ENCODE measurements at regions not wholly inside any gene's neighbourhood (a gene's known extent, or its start where the extent isn't known, plus 50 kb on each side); places are given as distances from the start of the nearest gene placed in this dataset.
A peak's percentile ranks its signal among the peaks of the same experiment; 100 is the strongest.

GRCh38 chr6:22145823-22146677, 150.8 kb downstream of the PRL start:
- H3K9me3 Mint-ChIP-seq: no peaks in the 10 kb centered on the region
- no peaks in the 10 kb centered on the region for H3K36me3 Mint-ChIP-seq
- no peak overlapping the region for H3K4me3 Mint-ChIP-seq
- DNase-seq: no peak
- peaks cover 37% of the 10 kb centered on the region for H3K27me3 Mint-ChIP-seq
- no peak overlapping the region for H3K27ac Mint-ChIP-seq
- H3K4me1 Mint-ChIP-seq: peaks cover 22% of the 10 kb centered on the region
- CTCF ChIA-PET: no interaction called here

GRCh38 chr6:22146678-22146930, 150.2 kb downstream of the PRL start:
- peaks cover 37% of the 10 kb centered on the region for H3K27me3 Mint-ChIP-seq

DNA sequence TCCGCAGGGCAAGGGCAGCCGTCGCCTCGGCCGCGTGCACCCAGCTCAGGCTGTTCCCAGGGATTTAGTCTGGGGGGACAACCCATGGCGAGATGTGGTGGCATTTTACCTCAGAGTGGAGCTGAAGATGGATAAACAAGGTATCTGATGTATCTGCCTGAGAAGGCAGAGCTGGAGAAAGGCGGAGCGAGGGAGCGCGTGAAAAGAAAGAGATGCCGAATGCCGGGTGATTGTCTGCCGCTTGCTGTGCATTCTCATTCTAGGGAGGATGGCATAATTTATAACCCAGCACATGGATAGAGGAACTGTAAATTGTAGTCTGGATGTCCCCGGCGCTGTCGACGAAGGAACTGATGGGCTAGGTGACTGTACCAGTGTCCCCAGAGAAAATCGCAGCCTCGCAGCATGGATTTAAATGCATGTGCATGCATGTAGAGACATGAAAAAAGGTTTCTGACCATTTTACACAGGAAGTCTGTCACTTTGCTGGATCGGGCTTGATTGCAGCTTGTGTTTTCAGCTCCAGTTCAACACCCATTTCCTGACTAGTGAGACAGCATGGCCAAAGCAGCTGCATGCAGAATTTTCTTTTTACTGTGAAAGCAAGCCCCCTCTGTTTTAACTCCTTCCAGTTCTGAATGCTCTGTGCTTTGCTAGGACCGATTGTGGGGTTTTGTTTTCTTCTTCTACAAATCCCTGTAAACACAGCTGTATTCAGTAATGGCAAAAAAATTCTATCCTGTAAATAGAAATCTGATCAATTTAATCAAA, 149.7 kb downstream of the PRL start:
- CTCF ChIA-PET: interaction anchor here (1.0 kb wide), 1 partner anchor 1583 kb away, joined by 4 read pairs; no protein-coding TSS in a partner anchor
- Mint-ChIP-seq H3K36me3 (no peaks in the 10 kb centered on the region), H3K27me3 (peaks cover 37% of the 10 kb centered on the region), H3K4me1 (peaks cover 22% of the 10 kb centered on the region), H3K9me3 (no peaks in the 10 kb centered on the region), H3K27ac (no peak overlapping the region), H3K4me3 (peak overlapping the region; percentile 58)
- peak; percentile 20 for DNase-seq

More at GRCh38 chr6:22146678-22146930, 150.2 kb downstream of the PRL start:
- peaks cover 22% of the 10 kb centered on the region for H3K4me1 Mint-ChIP-seq
- CTCF ChIA-PET: no interaction called here
- no peaks in the 10 kb centered on the region for H3K9me3 Mint-ChIP-seq
- H3K27ac Mint-ChIP-seq: no peak overlapping the region
- no peaks in the 10 kb centered on the region for H3K36me3 Mint-ChIP-seq
- H3K4me3 Mint-ChIP-seq: peak overlapping the region; percentile 58
- no peak for DNase-seq

GRCh38 chr6:22147921-22148776, 148.7 kb downstream of the PRL start:
- Mint-ChIP-seq H3K4me1 (peaks cover 22% of the 10 kb centered on the region), H3K27me3 (peaks cover 37% of the 10 kb centered on the region), H3K4me3 (no peak overlapping the region), H3K27ac (peak overlapping the region; percentile 35), H3K36me3 (no peaks in the 10 kb centered on the region), H3K9me3 (no peaks in the 10 kb centered on the region)
- DNase-seq: no peak
- CTCF ChIA-PET: interaction anchor here (1.0 kb wide), 1 partner anchor 1584 kb away, joined by 4 read pairs; no protein-coding TSS in a partner anchor

- Mint-ChIP-seq H3K4me1 (peaks cover 22% of the 10 kb centered on the region), H3K27ac (no peak overlapping the region), H3K4me3 (no peak overlapping the region), H3K27me3 (peaks cover 37% of the 10 kb centered on the region), H3K36me3 (no peaks in the 10 kb centered on the region), H3K9me3 (no peaks in the 10 kb centered on the region)
- CTCF ChIA-PET: no interaction called here
- no peak for DNase-seq
Measured at GRCh38 chr6:22149096-22149495, 147.7 kb downstream of the PRL start.

DNA sequence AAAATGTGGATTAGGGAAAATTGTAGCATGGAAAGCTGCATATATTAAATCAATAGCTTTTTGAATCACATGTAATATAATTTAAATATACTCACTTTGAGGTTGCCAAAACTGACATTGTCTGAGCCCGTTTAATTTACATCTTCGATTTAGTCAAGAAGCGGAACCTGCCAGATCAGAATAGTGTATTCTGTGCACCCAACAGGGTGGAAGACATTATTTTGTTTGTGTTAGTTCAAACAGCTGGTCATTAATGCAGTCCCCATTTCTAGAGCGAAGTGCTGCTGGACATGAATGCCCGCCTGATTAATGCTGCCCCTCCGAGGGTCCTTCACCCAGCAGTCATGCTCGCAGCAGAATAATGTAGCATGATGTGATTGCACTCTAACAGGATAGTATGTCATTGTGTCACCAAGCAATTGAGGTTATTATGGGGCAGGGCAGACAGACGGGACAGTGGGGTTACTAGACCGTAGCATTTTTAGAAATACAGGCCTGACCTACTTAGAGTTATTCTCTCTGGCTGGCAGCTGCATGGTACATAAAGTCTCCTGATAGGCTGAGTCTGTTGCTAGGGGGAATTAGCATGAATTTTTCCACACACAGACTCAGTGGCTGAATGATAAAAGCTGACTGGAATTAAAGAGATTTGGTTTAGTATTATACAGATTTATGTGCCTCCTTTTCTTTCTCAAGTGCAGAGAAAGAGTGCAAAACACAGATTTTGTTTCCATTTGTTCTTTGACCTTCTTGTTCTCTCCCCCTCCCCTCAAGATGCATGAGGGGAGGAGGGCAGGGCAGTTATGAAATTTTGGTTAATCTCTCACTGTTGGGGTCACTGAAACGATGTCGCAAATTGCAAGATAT, 147.1 kb downstream of the PRL start:
- peaks cover 22% of the 10 kb centered on the region for H3K4me1 Mint-ChIP-seq
- no peaks in the 10 kb centered on the region for H3K9me3 Mint-ChIP-seq
- H3K36me3 Mint-ChIP-seq: no peaks in the 10 kb centered on the region
- peaks cover 34% of the 10 kb centered on the region for H3K27me3 Mint-ChIP-seq
- H3K4me3 Mint-ChIP-seq: no peak overlapping the region
- CTCF ChIA-PET: no interaction called here
- no peak for DNase-seq
- H3K27ac Mint-ChIP-seq: no peak overlapping the region

- no peak overlapping the region for H3K4me3 Mint-ChIP-seq
- H3K27ac Mint-ChIP-seq: no peak overlapping the region
- H3K36me3 Mint-ChIP-seq: no peaks in the 10 kb centered on the region
- H3K4me1 Mint-ChIP-seq: peaks cover 22% of the 10 kb centered on the region
- H3K9me3 Mint-ChIP-seq: no peaks in the 10 kb centered on the region
- CTCF ChIA-PET: no interaction called here
- DNase-seq: no peak
- peaks cover 31% of the 10 kb centered on the region for H3K27me3 Mint-ChIP-seq
Measured at GRCh38 chr6:22150368-22151035, 146.3 kb downstream of the PRL start.

GRCh38 chr6:22151892-22152291, 144.9 kb downstream of the PRL start:
- CTCF ChIA-PET: no interaction called here
- no peaks in the 10 kb centered on the region for H3K9me3 Mint-ChIP-seq
- peaks cover 20% of the 10 kb centered on the region for H3K27me3 Mint-ChIP-seq
- H3K4me1 Mint-ChIP-seq: peaks cover 18% of the 10 kb centered on the region
- H3K4me3 Mint-ChIP-seq: no peak overlapping the region
- no peaks in the 10 kb centered on the region for H3K36me3 Mint-ChIP-seq
- no peak for DNase-seq
- H3K27ac Mint-ChIP-seq: no peak overlapping the region

DNA sequence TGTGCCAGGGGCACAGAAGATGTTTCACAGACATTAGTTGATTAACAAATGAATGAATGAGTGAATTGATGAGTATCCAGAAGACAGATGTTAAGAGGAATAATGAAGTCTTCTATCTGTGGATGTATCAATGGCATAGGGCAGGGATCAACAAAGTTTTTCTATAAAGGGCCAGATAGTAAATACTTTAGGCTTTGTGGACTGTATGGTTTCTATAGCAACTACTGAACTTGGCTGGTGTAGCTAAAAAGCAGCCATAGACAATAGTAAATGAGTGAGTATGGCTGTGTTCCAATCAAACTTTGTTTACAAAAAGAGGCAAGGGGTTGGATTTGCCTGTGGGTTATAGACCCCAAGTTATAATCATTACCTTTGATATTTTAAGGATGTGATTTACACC, 144.0 kb downstream of the PRL start:
- H3K9me3 Mint-ChIP-seq: no peaks in the 10 kb centered on the region
- H3K4me3 Mint-ChIP-seq: no peak overlapping the region
- no peak for DNase-seq
- CTCF ChIA-PET: no interaction called here
- peaks cover 10% of the 10 kb centered on the region for H3K27me3 Mint-ChIP-seq
- H3K36me3 Mint-ChIP-seq: no peaks in the 10 kb centered on the region
- no peak overlapping the region for H3K27ac Mint-ChIP-seq
- peaks cover 8% of the 10 kb centered on the region for H3K4me1 Mint-ChIP-seq

GRCh38 chr6:22153384-22154158, 143.3 kb downstream of the PRL start:
- H3K4me1 Mint-ChIP-seq: peaks cover under 1% of the 10 kb centered on the region
- H3K27me3 Mint-ChIP-seq: peaks cover 4% of the 10 kb centered on the region
- DNase-seq: no peak
- H3K9me3 Mint-ChIP-seq: no peaks in the 10 kb centered on the region
- H3K4me3 Mint-ChIP-seq: no peak overlapping the region
- CTCF ChIA-PET: no interaction called here
- no peaks in the 10 kb centered on the region for H3K36me3 Mint-ChIP-seq
- H3K27ac Mint-ChIP-seq: no peak overlapping the region

DNA sequence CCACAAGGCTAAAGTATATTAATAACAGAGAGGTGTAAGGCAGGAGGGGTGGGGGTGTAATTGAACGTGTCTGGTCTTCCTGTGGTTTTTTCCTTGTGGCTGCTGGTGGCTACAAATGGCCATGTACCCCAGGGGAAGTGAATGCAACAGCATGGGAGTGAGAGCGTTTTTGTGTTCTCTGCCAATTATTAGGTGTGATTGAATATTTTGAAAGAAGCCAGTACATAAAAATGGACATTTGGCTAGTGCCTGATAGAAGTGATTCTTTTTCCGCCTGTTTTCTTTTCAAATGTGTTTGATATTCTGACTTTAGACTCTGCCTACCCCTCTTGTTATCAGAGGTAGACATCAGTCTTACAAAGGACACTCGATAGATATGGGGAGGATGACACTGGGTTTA, 141.3 kb downstream of the PRL start:
- Mint-ChIP-seq H3K36me3 (no peaks in the 10 kb centered on the region), H3K4me1 (no peaks in the 10 kb centered on the region), H3K9me3 (no peaks in the 10 kb centered on the region), H3K27ac (no peak overlapping the region), H3K27me3 (no peaks in the 10 kb centered on the region), H3K4me3 (no peak overlapping the region)
- CTCF ChIA-PET: no interaction called here
- DNase-seq: no peak

GRCh38 chr6:22157233-22157632, 139.6 kb downstream of the PRL start:
- Mint-ChIP-seq H3K27ac (no peak overlapping the region), H3K36me3 (no peaks in the 10 kb centered on the region), H3K27me3 (no peaks in the 10 kb centered on the region), H3K4me3 (no peak overlapping the region), H3K4me1 (no peaks in the 10 kb centered on the region), H3K9me3 (no peaks in the 10 kb centered on the region)
- CTCF ChIA-PET: no interaction called here
- DNase-seq: no peak

GRCh38 chr6:22164236-22164635, 132.6 kb downstream of the PRL start:
- CTCF ChIA-PET: no interaction called here
- H3K36me3 Mint-ChIP-seq: no peaks in the 10 kb centered on the region
- H3K27ac Mint-ChIP-seq: no peak overlapping the region
- no peak for DNase-seq
- H3K4me1 Mint-ChIP-seq: no peaks in the 10 kb centered on the region
- H3K9me3 Mint-ChIP-seq: no peaks in the 10 kb centered on the region
- H3K27me3 Mint-ChIP-seq: no peaks in the 10 kb centered on the region
- H3K4me3 Mint-ChIP-seq: no peak overlapping the region

Measured in activated naive CD4-positive, alpha-beta T cell treated with anti-CD3 and anti-CD28 coated beads, Interleukin-2, amount 10 ng/mL, durations not matched to agents 7 days and 5 days (primary cell).